ENCODE measurements at regions not wholly inside any gene's neighbourhood (a gene's known extent, or its start where the extent isn't known, plus 50 kb on each side); places are given as distances from the start of the nearest gene placed in this dataset.
"Not testable (repeated sequence)": the region's sequence is repeated elsewhere in the genome, so short reads cannot be mapped to it uniquely, and the experiment has no call there.

DNA sequence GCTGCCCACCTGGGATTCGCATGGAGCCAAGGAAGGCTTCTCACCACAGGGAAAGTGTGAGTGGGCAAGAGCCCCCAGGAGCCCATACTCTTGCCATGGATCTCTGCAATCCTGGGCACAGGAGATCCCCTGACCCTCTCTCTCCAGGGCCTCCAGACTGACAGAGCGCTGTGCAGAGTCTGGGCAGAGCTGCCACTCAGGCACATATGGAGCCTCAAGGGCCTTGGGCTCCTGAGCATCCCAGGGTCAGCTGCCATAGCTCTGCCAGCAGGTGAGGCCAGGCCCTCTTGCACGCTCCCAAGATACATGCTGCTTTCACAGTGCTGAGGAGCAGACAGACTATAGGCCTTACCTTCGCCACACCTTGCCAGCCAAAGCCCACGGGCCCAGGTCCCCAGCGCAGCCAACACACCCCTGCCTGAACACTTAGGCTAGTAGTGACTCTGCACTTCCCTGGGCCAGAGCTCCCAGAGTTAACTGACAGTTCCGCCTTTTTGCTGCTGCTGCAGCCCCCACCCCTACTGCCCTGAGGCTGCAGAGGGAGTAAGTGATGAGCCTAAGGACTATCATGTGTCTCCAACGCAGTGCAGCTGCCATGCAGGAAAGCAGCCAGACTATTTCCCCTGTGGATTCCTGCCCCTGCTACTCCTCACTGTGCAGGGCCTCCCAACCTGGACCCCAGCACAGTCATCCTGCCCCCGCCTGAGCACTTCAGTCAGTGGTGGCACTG lies 323.2 kb downstream of the SPATA31A1 start:
- H3K27ac ChIP-seq; POLR2A ChIA-PET (ENCODE audit: low non-redundant PET); DNase-seq (ENCODE audit: low spot score); CTCF ChIA-PET: not testable (repeated sequence)

DNA sequence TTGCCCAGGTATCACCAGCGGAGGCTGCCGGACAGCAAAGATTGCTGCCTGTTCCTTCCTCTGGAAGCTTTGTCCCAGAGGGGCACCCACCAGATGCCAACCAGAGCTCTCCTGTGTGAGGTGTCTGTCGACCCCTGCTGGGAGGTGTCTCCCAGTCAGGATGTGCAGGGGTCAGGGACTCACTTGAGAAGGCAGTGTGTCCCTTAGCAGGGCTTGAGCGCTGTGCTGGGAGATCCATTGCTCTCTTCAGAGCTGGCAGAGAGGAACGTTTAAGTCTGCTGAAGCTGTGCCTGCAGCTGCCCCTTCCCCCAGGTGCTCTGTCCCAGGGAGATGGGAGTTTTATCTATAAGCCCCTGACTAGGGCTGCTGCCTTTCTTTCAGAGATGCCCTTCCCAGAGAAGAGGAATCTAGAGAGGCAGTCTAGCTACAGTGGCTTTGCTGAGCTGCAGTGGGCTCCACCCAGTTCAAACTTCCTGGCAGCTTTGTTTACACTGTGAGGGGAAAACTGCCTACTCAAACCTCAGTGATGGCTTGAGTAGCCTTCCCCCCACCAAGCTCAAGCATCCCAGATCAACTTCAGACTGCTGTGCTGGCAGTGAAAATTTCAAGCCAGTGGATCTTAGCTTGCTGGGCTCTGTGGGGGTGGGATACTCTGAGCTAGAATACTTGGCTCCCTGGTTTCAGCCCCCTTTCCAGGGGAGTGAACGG lies 325.4 kb downstream of the SPATA31A1 start:
- CTCF ChIA-PET; H3K27ac ChIP-seq; POLR2A ChIA-PET (ENCODE audit: low non-redundant PET); DNase-seq (ENCODE audit: low spot score): not testable (repeated sequence)

DNA sequence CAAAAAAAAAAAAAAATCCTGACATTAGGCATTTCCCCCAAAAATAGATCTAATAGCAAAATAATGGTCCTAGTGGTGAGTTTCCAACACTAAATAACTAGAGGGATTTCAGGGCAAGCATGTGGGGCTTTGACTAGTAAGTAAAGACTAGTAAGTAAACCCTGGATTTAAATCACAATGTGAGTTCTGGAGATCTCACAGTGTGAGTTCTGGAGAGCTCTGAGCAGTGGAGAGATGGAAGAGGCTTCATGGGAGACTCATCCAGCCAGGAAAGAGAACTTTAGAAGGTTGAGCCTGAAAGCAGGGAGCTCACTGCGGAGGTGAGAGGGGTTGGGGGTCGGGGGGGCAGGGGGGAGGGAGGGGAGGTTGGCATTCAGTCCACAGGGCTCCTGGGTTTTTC lies 373.4 kb downstream of the SPATA31A1 start:
- DNase-seq (ENCODE audit: low spot score); CTCF ChIA-PET: not testable (repeated sequence)

GRCh38 chr9:39744898-39745297 lies 389.4 kb downstream of the SPATA31A1 start:
- POLR2A ChIA-PET (ENCODE audit: low non-redundant PET); H3K27ac ChIP-seq; CTCF ChIA-PET; DNase-seq (ENCODE audit: low spot score): not testable (repeated sequence)

More for the DNA sequence above, 373.4 kb downstream of the SPATA31A1 start:
- POLR2A ChIA-PET (ENCODE audit: low non-redundant PET); H3K27ac ChIP-seq: not testable (repeated sequence)

GRCh38 chr9:39775570-39775969 lies 420.1 kb downstream of the SPATA31A1 start:
- POLR2A ChIA-PET (ENCODE audit: low non-redundant PET); DNase-seq (ENCODE audit: low spot score); CTCF ChIA-PET; H3K27ac ChIP-seq: not testable (repeated sequence)

GRCh38 chr9:39791356-39791755 lies 435.9 kb downstream of the SPATA31A1 start:
- POLR2A ChIA-PET (ENCODE audit: low non-redundant PET); DNase-seq (ENCODE audit: low spot score); H3K27ac ChIP-seq; CTCF ChIA-PET: not testable (repeated sequence)

- DNase-seq (ENCODE audit: low spot score); CTCF ChIA-PET; POLR2A ChIA-PET (ENCODE audit: low non-redundant PET); H3K27ac ChIP-seq: not testable (repeated sequence)
These were observed 442.5 kb downstream of the SPATA31A1 start for GRCh38 chr9:39797935-39798334.

DNA sequence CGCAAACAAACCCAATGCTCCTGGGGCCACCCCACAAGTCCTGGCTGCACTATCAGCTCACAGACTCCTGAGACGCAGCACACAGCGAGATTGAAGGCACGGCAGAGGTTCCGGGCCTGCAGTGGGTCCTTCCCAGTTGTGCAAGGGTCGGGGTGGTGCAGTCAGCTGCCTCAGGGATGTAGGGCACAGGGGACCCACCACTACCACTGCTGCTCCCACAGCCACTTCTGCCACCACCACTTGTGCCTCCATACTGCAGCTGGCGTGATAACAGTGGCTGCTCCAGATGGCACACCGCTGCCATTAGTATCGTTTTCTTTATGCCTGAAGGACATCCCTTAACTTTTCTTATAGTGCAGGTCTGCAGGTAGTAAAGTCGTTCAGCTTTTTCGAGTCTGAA lies 443.8 kb downstream of the SPATA31A1 start:
- POLR2A ChIA-PET (ENCODE audit: low non-redundant PET); H3K27ac ChIP-seq; CTCF ChIA-PET; DNase-seq (ENCODE audit: low spot score): not testable (repeated sequence)

- H3K27ac ChIP-seq; DNase-seq (ENCODE audit: low spot score); POLR2A ChIA-PET (ENCODE audit: low non-redundant PET); CTCF ChIA-PET: not testable (repeated sequence)
These were observed 447.1 kb downstream of the SPATA31A1 start for GRCh38 chr9:39802561-39802960.

GRCh38 chr9:39809401-39810226 lies 454.1 kb downstream of the SPATA31A1 start:
- POLR2A ChIA-PET (ENCODE audit: low non-redundant PET); DNase-seq (ENCODE audit: low spot score); CTCF ChIA-PET: not testable (repeated sequence)
- peak overlapping the region; percentile 55 for H3K27ac ChIP-seq

- DNase-seq (ENCODE audit: low spot score); H3K27ac ChIP-seq; CTCF ChIA-PET; POLR2A ChIA-PET (ENCODE audit: low non-redundant PET): not testable (repeated sequence)
These were observed 454.9 kb downstream of the SPATA31A1 start for GRCh38 chr9:39810401-39810800.

- POLR2A ChIA-PET (ENCODE audit: low non-redundant PET); H3K27ac ChIP-seq; DNase-seq (ENCODE audit: low spot score); CTCF ChIA-PET: not testable (repeated sequence)
These were observed 456.1 kb downstream of the SPATA31A1 start for GRCh38 chr9:39811615-39812014.

- POLR2A ChIA-PET (ENCODE audit: low non-redundant PET); CTCF ChIA-PET; DNase-seq (ENCODE audit: low spot score); H3K27ac ChIP-seq: not testable (repeated sequence)
These were observed 473.0 kb downstream of the SPATA31A1 start for GRCh38 chr9:39828457-39828856.
